Cardiac fibroblast (primary cell): ENCODE measurements at regions not wholly inside any gene's neighbourhood (a gene's known extent, or its start where the extent isn't known, plus 50 kb on each side); places are given as distances from the start of the nearest gene placed in this dataset.

Experiments
- DNase-seq, 2 donors: peaks; one replicate each; pipeline versions ENCODE4 v3.0.0 to v3.0.0-alpha.2; 2010; ENCODE audit warnings: low read depth in 2 of 2
- H3K4me3 ChIP-seq, 2 donors: replicated peaks in 1 of 2; 1 replicate in 1 of 2; 2 replicates in 1 of 2; pipeline ENCODE4 v1.5.1; 2011; ENCODE audit warnings: low read depth in 2 of 2, low read length in 2 of 2, mild to moderate bottlenecking in 2 of 2, moderate library complexity in 1 of 2
- TF ChIP-seq, protein P1 (sequence below): IDR thresholded peaks from one replicate; pipeline ENCODE4 v1.5.1; 2011; ENCODE audit warnings: low read depth, mild to moderate bottlenecking, low read length, inconsistent platforms

DNA sequence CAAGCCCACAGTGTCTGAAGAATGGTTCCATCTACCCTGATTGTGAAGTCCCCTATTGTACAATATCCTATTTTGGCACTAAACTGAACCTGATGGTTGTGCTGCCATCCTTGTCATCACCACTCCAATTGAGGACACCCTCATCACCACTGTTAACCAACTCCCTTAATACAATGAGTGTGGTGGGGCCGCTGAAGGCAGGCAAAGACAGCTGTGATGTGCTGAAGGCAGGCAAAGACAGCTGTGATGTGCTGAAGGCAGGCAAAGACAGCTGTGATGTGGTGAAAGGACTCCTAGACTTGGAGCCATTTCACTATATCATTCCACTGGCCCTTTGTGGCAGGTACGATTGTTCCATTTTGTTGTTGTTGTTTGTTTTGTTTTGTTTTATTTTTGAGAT is 481.6 kb downstream of the SOX6 start:
- no peak overlapping the region for H3K4me3 ChIP-seq
- TF ChIP-seq, protein P1, sequence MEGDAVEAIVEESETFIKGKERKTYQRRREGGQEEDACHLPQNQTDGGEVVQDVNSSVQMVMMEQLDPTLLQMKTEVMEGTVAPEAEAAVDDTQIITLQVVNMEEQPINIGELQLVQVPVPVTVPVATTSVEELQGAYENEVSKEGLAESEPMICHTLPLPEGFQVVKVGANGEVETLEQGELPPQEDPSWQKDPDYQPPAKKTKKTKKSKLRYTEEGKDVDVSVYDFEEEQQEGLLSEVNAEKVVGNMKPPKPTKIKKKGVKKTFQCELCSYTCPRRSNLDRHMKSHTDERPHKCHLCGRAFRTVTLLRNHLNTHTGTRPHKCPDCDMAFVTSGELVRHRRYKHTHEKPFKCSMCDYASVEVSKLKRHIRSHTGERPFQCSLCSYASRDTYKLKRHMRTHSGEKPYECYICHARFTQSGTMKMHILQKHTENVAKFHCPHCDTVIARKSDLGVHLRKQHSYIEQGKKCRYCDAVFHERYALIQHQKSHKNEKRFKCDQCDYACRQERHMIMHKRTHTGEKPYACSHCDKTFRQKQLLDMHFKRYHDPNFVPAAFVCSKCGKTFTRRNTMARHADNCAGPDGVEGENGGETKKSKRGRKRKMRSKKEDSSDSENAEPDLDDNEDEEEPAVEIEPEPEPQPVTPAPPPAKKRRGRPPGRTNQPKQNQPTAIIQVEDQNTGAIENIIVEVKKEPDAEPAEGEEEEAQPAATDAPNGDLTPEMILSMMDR, result no peak

GRCh38 chr11:15875393-15875792 is 481.0 kb downstream of the SOX6 start:
- TF ChIP-seq, protein P1, result no peak
- DNase-seq, result no peak
- H3K4me3 ChIP-seq, result no peak overlapping the region

More for the DNA sequence above, 481.6 kb downstream of the SOX6 start:
- no peak for DNase-seq

DNA sequence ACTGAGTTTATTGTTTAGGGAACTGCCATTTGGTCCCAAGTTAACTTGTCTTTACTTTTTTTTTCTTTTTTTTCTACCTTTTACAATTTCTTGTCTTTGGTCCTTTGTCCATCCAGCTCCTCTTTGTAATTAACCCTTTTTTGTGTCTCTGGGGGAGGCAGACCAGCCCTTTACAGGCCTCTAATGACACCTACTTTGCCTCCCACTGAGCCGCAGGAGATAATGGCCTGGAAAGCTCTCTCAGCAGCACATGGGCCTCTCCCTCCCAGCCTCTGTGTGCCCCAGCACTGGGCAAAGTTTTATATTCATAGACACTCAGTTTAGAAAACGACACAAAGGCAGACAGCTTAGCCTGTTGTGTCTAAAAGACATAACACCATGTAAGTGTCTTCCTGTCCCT is 480.4 kb downstream of the SOX6 start:
- TF ChIP-seq, protein P1, result no peak
- no peak for DNase-seq
- H3K4me3 ChIP-seq, result no peak overlapping the region

- DNase-seq, result no peak
- no peak overlapping the region for H3K4me3 ChIP-seq
- TF ChIP-seq, protein P1, result no peak
Measured at GRCh38 chr11:15878756-15879155, 477.6 kb downstream of the SOX6 start.

DNA sequence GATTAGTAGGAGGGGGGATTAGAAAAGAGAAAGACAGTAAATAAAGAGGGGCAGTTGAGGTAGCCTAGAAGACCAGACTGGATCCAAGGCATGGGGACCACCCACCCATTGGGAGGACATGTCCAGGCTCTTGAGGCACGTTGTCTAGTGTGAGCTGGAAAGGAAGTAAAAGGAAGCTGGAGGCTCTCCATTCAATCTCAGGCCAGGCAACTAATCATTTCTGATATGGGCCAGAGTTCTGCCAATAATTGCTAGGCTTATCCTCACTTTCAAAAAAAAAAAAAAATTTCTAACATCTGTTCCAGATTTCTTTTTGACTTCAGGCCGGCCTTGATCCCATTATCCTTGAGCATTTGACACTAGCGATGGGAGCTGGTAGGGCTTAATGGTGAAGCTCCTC is 476.1 kb downstream of the SOX6 start:
- no peak for DNase-seq
- no peak overlapping the region for H3K4me3 ChIP-seq
- TF ChIP-seq, protein P1, result no peak

GRCh38 chr11:15882876-15883454 is 473.4 kb downstream of the SOX6 start:
- peak in 1 of 2 donors; percentile 22 for DNase-seq
- TF ChIP-seq, protein P1, result no peak
- no peak overlapping the region for H3K4me3 ChIP-seq

GRCh38 chr11:15883455-15883920 is 472.9 kb downstream of the SOX6 start:
- no peak overlapping the region for H3K4me3 ChIP-seq
- TF ChIP-seq, protein P1, result no peak
- peak; percentile 10 to 70 for DNase-seq
